Upper lobe of left lung (tissue), 4 donors: ENCODE measurements at regions not wholly inside any gene's neighbourhood (a gene's known extent, or its start where the extent isn't known, plus 50 kb on each side); places are given as distances from the start of the nearest gene placed in this dataset.

ENCODE experiments used
- POLR2AphosphoS5 ChIP-seq, 2 donors: sonication (generic); formaldehyde crosslinking; IDR thresholded peaks; one replicate each; pipeline ENCODE4 v1.5.1; 2017; ENCODE audit warnings: antibody characterized with exemption in 2 of 2
- TF ChIP-seq, protein P1 (sequence below), 6 experiments: fragments of 450-650 bp in 4 of 6; fragments of 200-600 bp in 2 of 6; sonication (generic) in 2 of 6; IDR thresholded peaks; one replicate each; pipeline ENCODE4 v1.5.1; 2016 to 2019; ENCODE audit warnings: antibody characterized with exemption in 6 of 6

DNA sequence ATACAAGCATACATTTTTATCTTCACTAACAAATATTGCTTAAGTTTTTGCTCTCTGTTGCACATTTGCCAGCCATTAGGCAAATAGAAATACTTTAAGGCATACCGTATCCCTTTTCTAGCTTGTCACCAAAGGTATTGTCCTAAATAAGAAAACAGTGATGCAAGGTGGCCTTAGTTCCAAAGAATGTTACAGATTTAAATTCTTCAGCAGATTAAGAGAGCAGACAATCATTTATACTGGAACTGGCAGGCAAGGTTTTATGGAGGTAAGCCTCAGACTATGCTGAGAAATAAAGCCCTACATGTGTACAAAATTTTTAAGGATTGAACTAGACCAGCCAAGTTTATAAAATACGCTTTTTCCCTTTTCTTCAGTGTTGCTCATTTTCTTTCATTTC lies 247.8 kb downstream of the IZUMO3 start:
- TF ChIP-seq, protein P1, sequence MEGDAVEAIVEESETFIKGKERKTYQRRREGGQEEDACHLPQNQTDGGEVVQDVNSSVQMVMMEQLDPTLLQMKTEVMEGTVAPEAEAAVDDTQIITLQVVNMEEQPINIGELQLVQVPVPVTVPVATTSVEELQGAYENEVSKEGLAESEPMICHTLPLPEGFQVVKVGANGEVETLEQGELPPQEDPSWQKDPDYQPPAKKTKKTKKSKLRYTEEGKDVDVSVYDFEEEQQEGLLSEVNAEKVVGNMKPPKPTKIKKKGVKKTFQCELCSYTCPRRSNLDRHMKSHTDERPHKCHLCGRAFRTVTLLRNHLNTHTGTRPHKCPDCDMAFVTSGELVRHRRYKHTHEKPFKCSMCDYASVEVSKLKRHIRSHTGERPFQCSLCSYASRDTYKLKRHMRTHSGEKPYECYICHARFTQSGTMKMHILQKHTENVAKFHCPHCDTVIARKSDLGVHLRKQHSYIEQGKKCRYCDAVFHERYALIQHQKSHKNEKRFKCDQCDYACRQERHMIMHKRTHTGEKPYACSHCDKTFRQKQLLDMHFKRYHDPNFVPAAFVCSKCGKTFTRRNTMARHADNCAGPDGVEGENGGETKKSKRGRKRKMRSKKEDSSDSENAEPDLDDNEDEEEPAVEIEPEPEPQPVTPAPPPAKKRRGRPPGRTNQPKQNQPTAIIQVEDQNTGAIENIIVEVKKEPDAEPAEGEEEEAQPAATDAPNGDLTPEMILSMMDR (IDR thresholded peaks at IDR 0.05) = no peak
- no peak for TF ChIP-seq POLR2AphosphoS5 (IDR thresholded peaks at IDR 0.05)
